ENCODE measurements at regions not wholly inside any gene's neighbourhood (a gene's known extent, or its start where the extent isn't known, plus 50 kb on each side); places are given as distances from the start of the nearest gene placed in this dataset.
A peak's percentile ranks its signal among the peaks of the same experiment; 100 is the strongest.

DNA sequence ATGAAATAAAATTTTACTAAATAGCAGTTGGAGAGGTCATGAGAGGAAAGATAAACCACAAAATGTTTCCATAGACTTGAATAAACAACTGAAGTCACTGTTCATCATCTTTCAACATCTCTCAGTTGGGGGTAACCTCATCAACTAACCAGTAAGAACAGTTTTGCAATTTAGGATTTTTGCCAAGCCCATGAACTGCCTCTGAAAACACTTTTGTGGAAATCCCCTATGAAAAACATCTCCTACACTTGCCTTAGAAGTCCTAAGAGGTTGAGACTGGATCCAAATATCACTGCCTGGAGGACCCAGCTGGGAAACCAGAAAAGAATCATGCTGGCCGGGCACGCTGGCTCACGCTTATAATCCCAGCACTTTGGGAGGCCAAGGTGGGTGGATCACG lies 273.1 kb downstream of the C12orf50 start:
- H3K36me3 Mint-ChIP-seq (ENCODE audit: insufficient read depth) = no peaks in the 10 kb centered on the region

DNA sequence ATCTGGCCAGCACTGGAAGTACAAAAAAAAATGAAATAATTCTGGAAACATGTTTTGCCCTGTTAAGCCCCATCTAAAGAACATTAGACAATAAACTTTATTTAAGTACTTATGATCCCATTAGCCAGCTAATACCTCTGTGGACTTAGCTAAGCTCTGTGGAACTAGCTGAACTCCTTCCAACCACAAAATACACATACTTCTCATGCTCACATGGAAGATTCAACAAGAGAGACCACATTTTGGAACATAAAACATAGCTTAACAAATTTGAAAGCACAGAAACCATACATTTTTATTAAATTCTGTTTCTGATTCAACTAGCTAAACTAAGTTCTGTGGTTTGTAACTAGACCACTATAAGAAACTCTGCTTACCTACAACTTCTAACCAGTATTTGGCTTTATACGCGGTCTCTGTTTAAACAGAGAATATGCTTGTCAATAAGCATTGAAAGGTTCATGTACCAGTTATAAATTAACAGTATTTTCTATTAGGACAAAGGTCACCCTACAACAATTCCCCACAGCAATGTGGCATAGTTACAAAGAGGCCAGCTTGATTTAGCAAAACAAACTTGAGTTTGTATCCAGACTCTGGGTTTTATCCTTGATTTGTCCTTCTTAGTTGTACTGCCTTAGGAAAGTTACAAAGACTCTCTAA lies 300.1 kb downstream of the C12orf50 start:
- H3K36me3 Mint-ChIP-seq (ENCODE audit: insufficient read depth) = no peaks in the 10 kb centered on the region
- H3K4me3 Mint-ChIP-seq = no peak overlapping the region
- H3K27me3 Mint-ChIP-seq (ENCODE audit: low read depth) = no peaks in the 10 kb centered on the region
- no peaks in the 10 kb centered on the region for H3K4me1 Mint-ChIP-seq (ENCODE audit: low read depth)
- no peaks in the 10 kb centered on the region for H3K9me3 Mint-ChIP-seq
- no peak for DNase-seq
- ATAC-seq = no peak

More for the DNA sequence above, 273.1 kb downstream of the C12orf50 start:
- Mint-ChIP-seq H3K27me3 (ENCODE audit: low read depth) (no peaks in the 10 kb centered on the region), H3K4me3 (no peak overlapping the region), H3K9me3 (peaks cover 13% of the 10 kb centered on the region), H3K4me1 (ENCODE audit: low read depth) (no peaks in the 10 kb centered on the region)
- DNase-seq = no peak
- ATAC-seq = no peak

DNA sequence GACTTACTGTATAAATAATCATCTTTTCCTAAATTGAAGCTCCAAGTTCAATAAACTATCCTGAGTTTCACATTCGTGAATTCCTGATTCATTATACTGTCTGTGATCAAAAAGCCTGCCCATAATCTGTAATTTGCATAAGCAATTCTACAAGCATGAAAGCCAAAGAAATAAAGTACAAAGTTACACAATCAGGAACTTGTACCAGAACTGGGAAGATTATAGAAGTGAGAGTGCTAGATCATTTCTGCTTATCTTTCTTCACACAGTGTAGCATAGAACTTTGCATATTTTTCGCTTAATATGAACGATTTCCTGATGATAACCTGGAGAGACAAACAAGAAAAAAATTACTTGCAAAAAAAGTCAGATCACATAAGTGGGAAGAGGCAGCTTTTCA lies 308.2 kb downstream of the C12orf50 start:
- no peaks in the 10 kb centered on the region for H3K4me1 Mint-ChIP-seq (ENCODE audit: low read depth)
- H3K9me3 Mint-ChIP-seq = peaks cover 7% of the 10 kb centered on the region
- H3K36me3 Mint-ChIP-seq (ENCODE audit: insufficient read depth) = no peaks in the 10 kb centered on the region
- H3K4me3 Mint-ChIP-seq = no peak overlapping the region
- DNase-seq (no peak), ATAC-seq (no peak)
- no peaks in the 10 kb centered on the region for H3K27me3 Mint-ChIP-seq (ENCODE audit: low read depth)

DNA sequence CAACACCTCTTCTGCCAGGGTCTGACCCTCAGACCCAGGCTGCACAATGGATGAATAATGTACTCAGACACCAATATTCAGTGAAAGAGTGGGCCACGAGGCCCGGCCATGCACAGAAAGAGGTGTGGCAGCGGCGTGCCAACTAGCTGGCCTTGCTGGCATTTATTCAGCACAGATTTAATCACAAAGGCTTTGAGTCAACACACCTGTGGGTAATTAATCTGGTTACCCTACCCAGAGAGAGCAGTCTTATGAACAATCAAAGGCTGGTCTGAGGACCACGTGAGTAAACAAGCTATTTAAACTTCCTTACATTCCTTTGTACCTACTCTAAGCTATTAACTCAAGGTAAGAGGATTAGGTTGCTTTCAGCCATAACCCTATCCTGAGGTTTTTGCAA lies 324.8 kb downstream of the C12orf50 start:
- H3K36me3 Mint-ChIP-seq (ENCODE audit: insufficient read depth) = no peaks in the 10 kb centered on the region
- H3K27me3 Mint-ChIP-seq (ENCODE audit: low read depth) = no peaks in the 10 kb centered on the region

DNA sequence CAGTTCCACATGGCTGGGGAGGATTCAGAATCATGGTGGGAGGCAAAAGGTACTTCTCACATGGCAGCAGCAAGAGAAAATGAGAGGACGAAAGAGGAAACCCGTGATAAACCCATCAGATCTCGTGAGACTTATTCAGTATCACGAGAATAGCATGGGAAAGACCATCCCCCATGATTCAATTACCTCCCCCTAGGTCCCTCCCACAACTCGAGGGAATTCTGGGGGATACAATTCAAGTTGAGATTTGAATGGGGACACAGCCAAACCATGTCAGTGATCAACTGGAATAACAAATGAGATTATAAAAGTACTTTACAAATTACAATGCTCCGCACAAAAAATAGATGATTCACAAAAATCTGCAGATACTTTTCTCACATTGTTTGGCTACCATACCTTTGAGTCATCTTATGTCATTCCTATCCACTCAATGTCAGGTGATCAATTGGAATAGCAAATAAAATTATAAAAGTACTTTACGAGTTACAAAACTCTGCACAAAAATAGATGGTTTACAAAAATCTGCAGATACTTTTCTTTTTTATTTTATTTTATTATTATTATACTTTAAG lies 338.9 kb downstream of the C12orf50 start:
- DNase-seq (no peak), ATAC-seq (no peak)
- Mint-ChIP-seq H3K36me3 (ENCODE audit: insufficient read depth) (no peaks in the 10 kb centered on the region), H3K4me1 (ENCODE audit: low read depth) (no peaks in the 10 kb centered on the region), H3K4me3 (no peak overlapping the region), H3K9me3 (peaks cover 4% of the 10 kb centered on the region), H3K27me3 (ENCODE audit: low read depth) (no peaks in the 10 kb centered on the region)

More for the DNA sequence above, 324.8 kb downstream of the C12orf50 start:
- peaks cover 17% of the 10 kb centered on the region for H3K9me3 Mint-ChIP-seq
- ATAC-seq = no peak
- H3K4me3 Mint-ChIP-seq = no peak overlapping the region
- no peaks in the 10 kb centered on the region for H3K4me1 Mint-ChIP-seq (ENCODE audit: low read depth)
- DNase-seq = no peak

DNA sequence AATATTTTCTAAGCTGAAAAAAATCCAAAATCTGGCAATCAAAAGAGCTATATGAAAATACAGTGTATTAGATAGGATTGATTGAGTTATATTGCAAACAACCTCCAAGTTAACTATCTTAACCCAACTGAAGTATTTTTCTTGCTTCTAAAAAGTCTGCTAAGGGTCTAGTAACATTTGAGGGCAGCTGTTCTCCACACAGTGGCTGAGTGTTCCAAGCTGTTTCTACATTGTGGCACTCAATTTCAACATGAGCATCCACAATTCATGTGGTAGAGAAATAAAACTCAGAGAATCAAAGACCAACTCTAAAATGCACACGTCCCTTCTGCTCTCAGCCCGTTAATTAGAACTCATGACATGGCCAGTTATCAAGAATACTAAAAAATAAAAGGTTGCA lies 340.0 kb downstream of the C12orf50 start:
- no peak for DNase-seq
- H3K4me3 Mint-ChIP-seq = no peak overlapping the region
- ATAC-seq = no peak
- no peaks in the 10 kb centered on the region for H3K36me3 Mint-ChIP-seq (ENCODE audit: insufficient read depth)
- no peaks in the 10 kb centered on the region for H3K27me3 Mint-ChIP-seq (ENCODE audit: low read depth)
- no peaks in the 10 kb centered on the region for H3K4me1 Mint-ChIP-seq (ENCODE audit: low read depth)
- H3K9me3 Mint-ChIP-seq = peaks cover 4% of the 10 kb centered on the region

DNA sequence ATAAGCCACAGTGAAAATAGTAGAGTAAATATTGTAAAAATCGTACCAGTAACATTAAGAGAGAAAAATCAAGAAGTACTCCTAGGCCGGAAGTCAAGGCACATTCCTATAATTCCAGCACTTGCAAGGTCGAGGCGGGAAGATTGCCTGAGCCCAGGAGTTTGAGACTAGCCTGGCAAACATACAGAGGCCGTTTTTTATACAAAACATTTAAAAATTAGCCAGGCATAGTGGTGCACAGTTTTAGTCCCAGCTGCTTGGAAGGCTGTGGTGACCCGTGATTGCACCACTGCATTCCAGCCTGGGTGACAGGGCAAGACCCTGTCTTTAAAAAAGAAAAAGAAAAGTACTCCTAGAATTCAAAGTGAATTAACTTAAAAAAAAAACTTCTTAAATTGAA lies 341.8 kb downstream of the C12orf50 start:
- no peak for ATAC-seq
- DNase-seq = no peak
- H3K4me1 Mint-ChIP-seq (ENCODE audit: low read depth) = no peaks in the 10 kb centered on the region

DNA sequence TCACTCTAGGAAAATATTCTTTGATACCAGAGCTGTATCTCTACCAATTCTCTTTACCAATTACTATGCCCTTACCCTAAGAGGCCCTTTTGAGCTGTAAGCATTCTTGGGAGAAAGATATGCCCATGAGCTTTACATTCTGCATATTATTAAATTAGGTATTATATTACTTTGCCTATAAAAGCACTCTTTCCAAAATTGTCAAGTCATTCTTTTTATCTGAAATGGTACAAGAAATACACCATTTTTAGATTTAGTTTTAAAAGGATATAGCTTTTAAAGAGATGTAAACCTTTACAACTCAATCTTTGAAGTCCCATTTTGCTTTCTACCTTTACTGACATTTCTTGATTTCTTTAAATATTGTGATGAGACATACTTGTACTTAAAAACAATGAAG lies 343.5 kb downstream of the C12orf50 start:
- Mint-ChIP-seq H3K9me3 (peaks cover 4% of the 10 kb centered on the region), H3K36me3 (ENCODE audit: insufficient read depth) (no peaks in the 10 kb centered on the region), H3K4me1 (ENCODE audit: low read depth) (no peaks in the 10 kb centered on the region), H3K4me3 (no peak overlapping the region), H3K27me3 (ENCODE audit: low read depth) (no peaks in the 10 kb centered on the region)
- no peak for DNase-seq
- no peak for ATAC-seq

More for the DNA sequence above, 341.8 kb downstream of the C12orf50 start:
- peaks cover 4% of the 10 kb centered on the region for H3K9me3 Mint-ChIP-seq
- H3K36me3 Mint-ChIP-seq (ENCODE audit: insufficient read depth) = no peaks in the 10 kb centered on the region
- H3K4me3 Mint-ChIP-seq = no peak overlapping the region
- no peaks in the 10 kb centered on the region for H3K27me3 Mint-ChIP-seq (ENCODE audit: low read depth)

DNA sequence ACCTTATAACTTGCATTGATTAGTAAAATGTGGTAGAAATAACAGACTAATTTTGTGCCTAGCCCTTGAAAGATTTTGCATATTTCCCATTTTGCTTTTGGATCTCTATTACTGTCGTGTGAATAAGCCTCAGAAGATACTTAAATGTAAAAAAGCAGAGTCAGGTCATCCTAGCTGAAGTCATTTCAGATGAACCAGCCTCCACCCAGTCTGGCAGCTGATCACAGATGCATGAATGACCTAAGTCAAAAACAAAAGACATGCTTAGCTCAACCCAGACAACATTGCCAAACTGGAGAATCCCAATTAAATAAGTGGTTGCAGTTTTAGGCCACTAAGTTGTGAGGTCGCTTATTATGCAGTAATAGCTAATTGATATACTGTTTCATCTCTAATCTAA lies 349.9 kb downstream of the C12orf50 start:
- no peak for DNase-seq
- no peaks in the 10 kb centered on the region for H3K4me1 Mint-ChIP-seq (ENCODE audit: low read depth)
- H3K9me3 Mint-ChIP-seq = no peaks in the 10 kb centered on the region
- H3K27me3 Mint-ChIP-seq (ENCODE audit: low read depth) = no peaks in the 10 kb centered on the region
- H3K4me3 Mint-ChIP-seq = no peak overlapping the region
- no peak for ATAC-seq
- H3K36me3 Mint-ChIP-seq (ENCODE audit: insufficient read depth) = no peaks in the 10 kb centered on the region

DNA sequence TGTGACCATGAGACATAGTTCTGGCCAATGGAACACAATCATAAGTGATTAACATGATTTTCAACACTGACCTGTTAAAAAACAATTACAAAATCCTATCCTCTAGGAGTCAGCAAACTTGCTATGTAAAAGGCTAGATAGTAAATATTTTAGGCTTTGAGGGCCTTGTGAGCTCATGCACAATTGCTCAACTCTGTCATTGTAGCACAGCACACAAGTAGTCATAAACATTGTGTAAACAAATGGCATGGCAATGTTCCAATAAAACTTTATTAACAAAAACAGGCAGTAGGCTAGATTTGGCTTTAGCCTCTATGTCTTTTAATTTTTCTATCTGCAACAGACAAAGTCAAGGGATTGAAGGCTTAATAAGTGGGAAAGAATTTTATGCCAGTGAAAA lies 350.7 kb downstream of the C12orf50 start:
- H3K4me3 Mint-ChIP-seq = no peak overlapping the region
- H3K9me3 Mint-ChIP-seq = no peaks in the 10 kb centered on the region
- no peak for DNase-seq

DNA sequence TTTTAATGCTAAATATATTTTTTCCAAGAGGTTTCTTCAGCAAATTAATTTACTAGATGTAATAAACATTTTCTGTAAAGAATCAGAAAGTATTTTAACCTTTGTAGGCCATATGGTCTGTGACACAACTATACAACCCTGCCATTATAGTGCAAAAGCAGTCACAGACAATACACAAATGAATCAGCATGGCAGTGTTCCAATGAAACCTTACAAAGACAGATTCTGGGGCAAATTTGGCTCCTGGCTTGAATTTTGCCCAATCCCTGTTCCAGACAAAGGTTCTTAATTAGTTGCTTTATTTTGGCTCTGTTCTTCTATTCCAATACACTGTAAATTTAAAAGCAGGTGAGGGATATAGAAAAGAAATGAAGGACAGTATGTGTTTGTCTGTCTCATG lies 352.5 kb downstream of the C12orf50 start:
- Mint-ChIP-seq H3K27me3 (ENCODE audit: low read depth) (no peaks in the 10 kb centered on the region), H3K4me1 (ENCODE audit: low read depth) (no peaks in the 10 kb centered on the region), H3K9me3 (peaks cover 4% of the 10 kb centered on the region), H3K36me3 (ENCODE audit: insufficient read depth) (no peaks in the 10 kb centered on the region), H3K4me3 (no peak overlapping the region)
- DNase-seq (no peak), ATAC-seq (no peak)

More for the DNA sequence above, 350.7 kb downstream of the C12orf50 start:
- no peaks in the 10 kb centered on the region for H3K27me3 Mint-ChIP-seq (ENCODE audit: low read depth)
- no peaks in the 10 kb centered on the region for H3K36me3 Mint-ChIP-seq (ENCODE audit: insufficient read depth)
- no peak for ATAC-seq
- H3K4me1 Mint-ChIP-seq (ENCODE audit: low read depth) = no peaks in the 10 kb centered on the region

DNA sequence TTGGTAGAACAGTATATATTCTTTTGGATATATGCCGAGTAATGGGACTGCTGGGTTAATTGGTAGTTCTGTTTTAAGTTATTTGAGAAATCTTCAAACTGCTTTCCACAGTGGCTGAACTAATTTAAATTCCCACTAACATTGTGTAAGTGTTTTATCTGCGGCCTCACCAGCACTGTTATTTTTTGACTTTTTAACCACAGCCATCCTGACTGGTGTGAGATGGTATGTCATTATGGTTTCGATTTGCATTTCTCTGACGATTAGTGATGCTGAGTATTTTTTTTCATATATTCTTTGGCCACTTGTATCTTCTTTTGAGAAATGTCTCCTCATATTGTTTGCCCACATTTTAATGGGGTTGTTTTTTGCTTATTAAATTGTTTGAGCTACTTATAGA lies 357.4 kb downstream of the C12orf50 start:
- no peaks in the 10 kb centered on the region for H3K36me3 Mint-ChIP-seq (ENCODE audit: insufficient read depth)
- no peak for DNase-seq
- peaks cover 4% of the 10 kb centered on the region for H3K9me3 Mint-ChIP-seq
- H3K4me3 Mint-ChIP-seq = no peak overlapping the region
- no peak for ATAC-seq
- H3K4me1 Mint-ChIP-seq (ENCODE audit: low read depth) = no peaks in the 10 kb centered on the region
- H3K27me3 Mint-ChIP-seq (ENCODE audit: low read depth) = no peaks in the 10 kb centered on the region

DNA sequence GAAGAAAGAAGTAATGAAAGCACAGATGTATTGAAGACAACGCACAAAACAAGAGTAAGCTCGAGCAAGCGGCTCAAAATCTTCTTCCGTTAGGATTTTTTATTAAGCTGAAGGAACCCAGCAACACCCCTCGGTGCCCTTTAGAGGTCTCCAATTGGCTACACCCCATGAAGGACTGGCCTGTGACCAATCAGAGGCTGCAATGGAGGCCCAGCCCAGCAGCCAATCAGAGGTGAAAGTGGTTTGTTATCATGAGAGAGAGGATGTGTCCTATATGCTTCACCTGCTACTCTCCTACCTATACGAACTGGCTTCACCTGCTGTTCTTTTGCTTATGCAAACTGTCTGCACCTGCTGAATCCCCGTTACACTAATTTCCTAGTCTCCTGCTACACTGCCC lies 358.8 kb downstream of the C12orf50 start:
- Mint-ChIP-seq H3K9me3 (peaks cover 4% of the 10 kb centered on the region), H3K4me1 (ENCODE audit: low read depth) (no peaks in the 10 kb centered on the region), H3K4me3 (no peak overlapping the region), H3K27me3 (ENCODE audit: low read depth) (no peaks in the 10 kb centered on the region), H3K36me3 (ENCODE audit: insufficient read depth) (no peaks in the 10 kb centered on the region)
- ATAC-seq (no peak), DNase-seq (no peak)

DNA sequence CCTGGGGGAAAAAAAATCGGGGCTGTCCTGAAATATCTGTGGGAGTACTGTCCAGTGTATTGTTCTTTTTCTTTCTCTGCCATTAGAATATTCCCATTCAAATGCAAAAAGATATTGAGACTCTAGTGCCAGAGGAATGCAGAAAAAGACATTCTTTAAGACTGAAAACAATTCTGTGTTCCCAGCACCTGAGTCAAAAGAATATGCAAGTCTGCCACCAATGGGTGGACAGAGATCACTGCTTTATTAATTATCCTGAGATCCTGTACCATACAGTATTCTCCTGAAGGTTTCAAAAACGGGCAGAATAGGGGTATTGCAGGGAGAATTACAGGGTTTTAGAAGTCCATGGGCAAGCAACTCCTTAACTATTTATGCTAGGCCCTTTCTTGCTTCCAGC lies 361.8 kb downstream of the C12orf50 start:
- H3K27me3 Mint-ChIP-seq (ENCODE audit: low read depth) = no peaks in the 10 kb centered on the region
- no peak for ATAC-seq
- H3K36me3 Mint-ChIP-seq (ENCODE audit: insufficient read depth) = no peaks in the 10 kb centered on the region
- peaks cover 2% of the 10 kb centered on the region for H3K4me1 Mint-ChIP-seq (ENCODE audit: low read depth)
- no peak for DNase-seq
- no peak overlapping the region for H3K4me3 Mint-ChIP-seq
- peaks cover 4% of the 10 kb centered on the region for H3K9me3 Mint-ChIP-seq

DNA sequence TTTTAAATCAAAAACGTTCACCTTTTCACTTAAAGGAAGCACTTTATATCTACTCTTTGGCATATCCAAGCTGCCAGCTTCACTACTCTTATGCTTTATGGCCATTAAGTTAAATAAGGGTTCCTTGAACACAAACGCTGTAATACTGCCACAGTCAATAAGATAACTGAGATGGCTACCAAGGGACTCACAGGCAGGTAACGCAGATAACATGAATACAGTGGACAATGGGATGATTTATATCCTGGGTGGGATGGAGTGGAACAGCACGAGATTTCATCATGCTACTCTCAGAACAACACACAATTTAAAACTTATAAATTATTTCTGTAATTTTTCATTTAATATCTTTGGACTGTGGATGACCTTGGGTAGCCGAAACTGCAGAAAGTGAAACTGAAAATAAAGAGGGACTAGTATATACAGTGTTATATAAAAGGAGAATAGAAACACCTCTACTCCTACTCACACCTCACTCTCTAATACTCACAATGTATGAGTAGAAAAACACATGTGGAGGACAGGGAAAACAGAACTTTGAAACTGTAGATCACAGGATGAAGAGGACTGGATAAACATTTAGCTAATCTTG lies 367.3 kb downstream of the C12orf50 start:
- DNase-seq (no peak), ATAC-seq (peak in 1 of 2 donors; percentile 28)
- Mint-ChIP-seq H3K27me3 (ENCODE audit: low read depth) (no peaks in the 10 kb centered on the region), H3K4me1 (ENCODE audit: low read depth) (peaks cover 11% of the 10 kb centered on the region), H3K36me3 (ENCODE audit: insufficient read depth) (no peaks in the 10 kb centered on the region), H3K9me3 (no peaks in the 10 kb centered on the region), H3K4me3 (peak overlapping the region; percentile 46)
